Stimulated activated CD4-positive, alpha-beta T cell treated with anti-CD3 and anti-CD28 coated beads, TNF-alpha, amount 100 ng/mL, for 4 hours (primary cell): ENCODE measurements at regions not wholly inside any gene's neighbourhood (a gene's known extent, or its start where the extent isn't known, plus 50 kb on each side); places are given as distances from the start of the nearest gene placed in this dataset.

Source experiments
- DNase-seq, 3 experiments: peaks; one replicate each; pipeline ENCODE4 v3.0.0-alpha.2; 2020; ENCODE audit warnings: low read depth in 3 of 3

GRCh38 chr6:14903176-14904038, 342.5 kb upstream of the JARID2 start:
- no peak for DNase-seq

GRCh38 chr6:14905201-14905600, 340.7 kb upstream of the JARID2 start:
- no peak for DNase-seq

- DNase-seq = no peak
Observed at GRCh38 chr6:14906621-14907020, 339.2 kb upstream of the JARID2 start.

DNA sequence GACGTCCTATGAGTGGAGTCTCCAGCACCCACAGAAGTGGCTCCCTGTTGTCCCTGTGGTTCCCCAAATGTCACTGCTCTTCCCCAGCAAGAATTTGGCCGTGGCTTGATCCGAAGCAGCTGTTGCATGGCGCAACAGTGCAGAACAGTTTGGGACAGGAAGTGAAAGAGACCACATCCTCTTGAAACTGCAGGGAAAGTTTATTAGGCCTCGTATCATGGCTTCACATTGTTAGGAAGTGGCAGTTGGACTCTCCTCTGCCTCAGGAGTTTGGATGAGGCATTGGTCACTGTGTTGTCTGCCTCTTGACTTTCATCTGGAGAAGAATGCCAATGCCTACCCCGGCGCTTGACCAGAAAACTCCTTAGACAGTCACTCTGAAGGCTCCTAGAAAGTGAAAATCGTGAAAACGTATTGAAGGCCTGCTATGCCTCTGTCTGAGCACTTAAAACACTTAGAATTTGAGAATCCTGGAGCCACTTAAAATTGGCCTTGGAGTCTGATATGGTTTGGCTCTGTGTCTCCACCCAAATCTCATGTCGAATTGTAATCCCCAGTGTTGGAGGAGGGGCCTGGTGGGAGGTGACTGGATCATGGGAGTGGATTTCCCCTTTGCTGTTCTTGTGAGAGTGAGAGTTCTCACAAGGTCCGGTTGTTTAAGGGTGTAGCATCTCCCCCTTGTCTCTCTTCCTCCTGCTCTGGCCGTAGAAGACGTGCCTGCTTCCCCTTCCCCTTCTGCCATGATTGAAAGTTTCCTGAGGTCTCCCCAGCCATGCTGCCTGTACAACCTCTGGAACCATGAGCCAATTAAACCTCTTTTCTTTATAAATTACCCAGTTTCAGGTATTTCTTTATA, 334.9 kb upstream of the JARID2 start:
- DNase-seq = no peak

- no peak for DNase-seq
Observed at GRCh38 chr6:14912226-14912625, 333.6 kb upstream of the JARID2 start.

DNA sequence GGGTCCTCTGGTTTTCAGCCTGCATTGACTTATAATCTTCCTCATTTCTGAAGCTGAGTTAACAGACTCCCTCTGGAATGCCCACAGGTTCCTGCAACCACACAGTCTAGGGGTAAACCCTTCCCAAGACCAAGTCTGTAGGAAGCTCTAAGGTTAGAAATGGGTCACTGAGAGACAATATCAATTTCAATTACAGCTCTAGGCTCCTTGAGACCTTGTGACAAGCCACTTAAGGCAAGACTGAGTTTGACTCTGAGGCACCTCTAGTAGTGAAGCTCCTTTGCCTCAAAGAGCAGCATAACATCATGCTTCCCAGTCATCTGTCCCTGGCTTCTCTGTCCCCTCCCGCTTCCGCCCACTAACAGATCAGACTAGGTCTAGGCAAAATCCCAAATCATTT, 333.2 kb upstream of the JARID2 start:
- no peak for DNase-seq

DNA sequence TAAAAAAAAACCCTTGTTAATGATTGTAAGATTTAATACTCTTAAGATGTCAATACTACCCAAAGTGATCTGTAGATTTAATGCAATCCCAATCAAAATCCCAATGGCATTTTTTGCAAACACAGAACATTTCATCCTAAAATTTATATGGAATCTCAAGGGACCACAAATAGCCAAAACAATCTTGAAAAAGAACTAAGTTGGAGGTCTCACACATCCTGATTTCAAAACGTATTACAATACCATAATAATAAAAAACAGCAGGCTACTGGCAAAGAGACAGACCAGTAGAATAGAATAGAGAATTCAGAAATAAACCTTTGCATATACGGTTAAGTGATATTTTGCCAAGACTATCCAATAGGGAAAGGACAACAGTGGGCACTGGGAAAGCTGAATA, 331.9 kb upstream of the JARID2 start:
- DNase-seq = no peak

DNA sequence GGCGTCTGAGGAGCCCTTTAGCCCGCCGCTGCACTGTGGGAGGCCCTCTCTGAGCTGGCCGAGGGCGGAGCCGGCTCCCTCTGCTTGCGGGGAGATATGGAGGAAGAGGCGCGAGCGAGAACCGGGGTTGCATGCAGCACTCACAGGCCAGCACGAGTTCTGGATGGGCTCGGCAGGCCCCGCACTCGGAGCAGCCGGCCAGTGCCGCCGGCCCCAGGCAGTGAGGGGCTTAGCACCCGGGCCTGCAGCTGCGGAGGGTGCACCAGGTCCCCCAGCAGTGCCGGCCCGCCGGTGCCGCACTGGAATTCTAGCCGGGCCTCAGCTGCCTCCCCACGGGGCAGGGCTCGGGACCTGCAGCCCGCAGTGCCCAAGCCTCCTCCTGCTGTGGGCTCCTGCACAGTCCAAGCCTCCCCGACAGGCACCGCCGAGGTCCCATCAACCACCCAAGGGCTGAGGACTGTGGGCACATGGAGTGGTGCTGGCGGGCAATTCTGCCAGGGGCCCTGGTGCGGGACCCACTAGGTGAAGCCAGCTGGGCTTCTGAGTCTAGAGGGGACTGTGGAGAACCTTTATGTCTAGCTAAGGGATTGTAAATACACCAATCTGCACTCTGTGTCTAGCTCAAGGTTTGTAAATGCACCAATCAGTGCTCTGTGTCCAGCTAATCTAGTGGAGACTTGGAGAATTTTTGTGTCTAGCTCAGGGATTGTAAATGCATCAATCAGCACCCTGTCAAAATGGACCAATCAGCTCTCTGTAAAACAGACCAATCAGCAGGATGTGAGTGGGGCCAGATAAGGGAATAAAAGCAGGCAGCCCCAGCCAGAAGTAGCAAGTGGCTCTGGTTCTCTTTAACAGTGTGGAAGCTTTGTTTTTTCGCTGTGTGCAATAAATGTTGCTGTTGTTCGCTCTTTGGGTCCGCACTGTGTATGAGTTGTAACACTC, 329.7 kb upstream of the JARID2 start:
- DNase-seq = no peak

DNA sequence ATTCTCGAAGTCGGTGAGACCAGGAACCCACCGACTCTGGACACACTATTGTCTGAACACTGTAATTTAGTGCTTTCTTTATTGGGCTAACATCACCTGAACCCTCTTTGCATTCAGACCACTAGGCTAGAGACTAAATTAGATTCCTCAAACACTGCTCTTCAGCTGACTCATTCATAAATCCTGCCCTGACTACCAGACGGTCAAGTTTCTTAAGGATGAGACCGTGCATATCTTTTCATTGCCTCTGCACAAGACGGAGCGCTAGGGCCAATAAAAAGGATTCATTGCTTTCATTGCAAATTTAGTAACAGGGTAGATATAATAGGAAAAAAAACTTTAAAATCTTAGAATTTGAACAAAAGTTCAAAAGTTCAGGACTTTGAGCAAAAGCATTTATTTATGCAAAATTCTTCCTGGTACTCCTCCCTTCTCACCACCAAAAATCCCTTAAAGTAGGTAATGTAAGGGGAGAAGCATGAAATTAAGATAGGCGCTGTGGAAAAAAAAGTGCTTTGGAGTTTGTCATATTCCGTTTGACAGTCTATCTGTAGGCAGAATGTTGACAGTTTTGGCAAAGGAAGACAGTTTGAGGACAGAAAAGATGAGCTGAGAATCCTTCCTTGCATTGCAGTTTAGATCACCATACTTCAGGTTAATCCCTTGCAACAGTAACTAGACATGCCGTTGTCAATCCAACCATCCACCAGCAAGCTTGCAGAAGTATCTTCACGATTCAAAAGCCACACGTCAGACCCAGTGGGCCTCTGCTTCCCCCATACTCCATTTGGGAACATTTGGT, 328.6 kb upstream of the JARID2 start:
- DNase-seq = no peak

GRCh38 chr6:14918200-14918907, 327.5 kb upstream of the JARID2 start:
- DNase-seq = no peak

DNA sequence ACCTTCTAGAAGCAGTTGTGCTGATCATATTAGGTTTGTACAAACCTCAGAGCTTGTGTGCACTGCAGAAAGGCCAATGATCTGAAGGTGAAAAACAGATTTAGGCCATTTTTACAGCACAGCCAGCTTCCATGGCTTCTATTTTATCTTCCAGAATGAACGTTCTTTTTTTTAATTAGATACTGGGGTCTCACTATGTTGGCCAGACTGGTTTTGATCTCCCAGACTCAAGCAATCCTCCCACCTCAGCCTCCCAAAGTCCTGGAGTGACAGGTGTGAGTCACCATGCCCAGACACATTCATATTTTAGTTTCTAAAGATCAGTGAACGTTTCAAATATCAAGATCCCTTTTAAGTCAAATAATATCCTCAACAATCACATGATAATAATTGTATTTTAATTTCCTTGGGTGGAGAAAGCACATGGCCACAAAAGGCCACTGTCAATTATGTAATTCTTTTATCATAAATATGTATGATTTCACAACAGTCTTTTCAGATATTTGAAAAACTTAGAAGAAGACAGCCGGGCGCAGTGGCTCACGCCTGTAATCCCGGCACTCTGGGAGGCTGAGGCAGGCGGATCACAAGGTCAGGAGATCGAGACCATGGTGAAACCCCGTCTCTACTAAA, 326.7 kb upstream of the JARID2 start:
- DNase-seq = no peak

GRCh38 chr6:14920276-14920675, 325.6 kb upstream of the JARID2 start:
- DNase-seq = no peak

DNA sequence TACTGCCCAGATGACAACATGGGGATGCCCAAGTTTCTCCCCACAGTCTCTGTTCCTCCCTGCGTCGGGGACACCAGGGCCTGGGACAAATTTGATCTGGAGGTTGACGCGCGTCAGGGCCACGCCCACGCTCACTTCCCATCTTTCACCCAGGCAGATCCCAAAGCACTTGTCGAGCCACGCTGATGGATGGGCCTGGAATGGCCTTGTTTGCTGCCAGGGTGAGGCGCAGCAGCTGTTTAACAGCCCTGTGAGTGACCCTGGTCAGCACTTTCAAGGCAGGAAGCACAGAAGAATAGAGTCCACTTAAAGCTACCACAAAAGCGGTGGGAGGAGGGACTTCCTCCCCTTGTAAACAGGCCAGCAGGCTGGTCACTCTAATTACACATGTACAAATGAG, 324.7 kb upstream of the JARID2 start:
- no peak for DNase-seq

DNA sequence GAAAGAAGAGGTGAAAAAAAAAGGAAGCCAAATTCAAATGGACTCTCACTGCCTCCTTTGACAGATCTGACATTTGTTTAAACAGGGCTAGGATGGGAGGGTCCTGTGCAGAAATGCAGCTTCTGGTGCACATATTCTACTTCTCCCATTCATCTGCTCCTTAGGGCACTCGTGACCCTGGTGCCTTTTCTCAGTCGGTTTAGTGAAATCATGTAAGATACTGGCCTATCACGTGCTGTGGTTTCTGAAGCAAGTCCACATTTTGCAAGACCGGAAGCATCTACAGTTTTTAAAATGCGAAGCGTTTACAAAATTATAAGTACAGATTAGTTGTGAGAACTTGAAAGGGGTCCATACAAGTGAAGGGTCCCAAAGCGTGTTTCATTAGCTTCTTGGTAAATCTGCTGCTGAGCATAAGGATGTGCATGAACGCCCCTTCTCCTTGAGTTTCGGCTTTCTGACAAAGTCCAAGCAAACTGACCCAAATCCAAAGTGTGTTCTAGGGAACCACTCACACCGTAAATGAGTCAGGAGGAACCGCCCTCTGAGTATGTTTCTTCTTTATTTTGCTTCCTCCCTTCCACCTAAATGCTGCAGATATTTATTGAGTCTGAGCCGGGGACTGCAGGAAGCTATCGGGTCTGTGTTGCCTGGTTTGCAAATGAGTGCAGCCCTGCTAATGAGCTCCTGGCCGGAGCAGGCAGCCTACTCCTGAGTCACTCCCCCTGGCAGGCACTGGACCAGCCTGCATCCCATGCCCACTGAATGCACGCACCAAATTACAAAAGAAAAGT, 323.8 kb upstream of the JARID2 start:
- DNase-seq = no peak

DNA sequence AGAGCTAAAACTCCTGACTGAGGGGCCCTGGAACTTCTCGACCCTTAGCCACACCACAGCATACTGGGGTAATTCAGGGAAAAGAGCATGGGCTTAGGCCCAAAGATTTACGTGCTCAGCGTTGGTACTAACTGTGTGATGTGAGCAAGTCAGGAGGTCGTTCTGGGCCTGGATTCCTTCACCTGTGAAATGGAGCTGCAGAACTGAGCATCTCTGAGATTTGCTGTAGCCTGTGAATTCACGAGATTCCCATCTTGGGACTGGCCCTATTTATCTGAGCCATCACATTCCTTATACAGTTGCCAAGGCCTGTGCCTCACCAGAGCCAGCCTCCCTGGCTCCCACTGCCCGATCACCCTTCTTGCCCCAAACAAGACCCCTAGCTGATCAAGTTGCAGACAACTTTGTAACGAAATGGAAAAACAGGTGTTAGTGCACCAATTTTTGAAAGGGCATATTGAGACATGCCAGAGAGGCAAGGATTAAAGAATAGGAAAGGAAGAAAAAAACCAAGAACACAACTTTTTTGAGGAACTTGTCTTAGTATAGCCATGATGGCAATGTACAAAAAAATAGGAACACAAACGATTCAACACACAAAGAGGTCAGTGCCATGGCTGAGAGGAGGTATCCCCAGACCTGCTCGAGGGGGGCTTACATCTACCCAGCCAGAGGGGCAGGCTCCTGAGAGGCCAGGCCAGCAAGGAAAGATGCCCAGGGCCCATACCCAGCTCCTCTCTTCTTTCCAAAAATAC, 323.0 kb upstream of the JARID2 start:
- no peak for DNase-seq

- DNase-seq = no peak
Observed at GRCh38 chr6:14924126-14925024, 321.5 kb upstream of the JARID2 start.

- DNase-seq = no peak
Observed at GRCh38 chr6:14925025-14925698, 320.7 kb upstream of the JARID2 start.
